ENCODE measurements at regions not wholly inside any gene's neighbourhood (a gene's known extent, or its start where the extent isn't known, plus 50 kb on each side); places are given as distances from the start of the nearest gene placed in this dataset.

DNA sequence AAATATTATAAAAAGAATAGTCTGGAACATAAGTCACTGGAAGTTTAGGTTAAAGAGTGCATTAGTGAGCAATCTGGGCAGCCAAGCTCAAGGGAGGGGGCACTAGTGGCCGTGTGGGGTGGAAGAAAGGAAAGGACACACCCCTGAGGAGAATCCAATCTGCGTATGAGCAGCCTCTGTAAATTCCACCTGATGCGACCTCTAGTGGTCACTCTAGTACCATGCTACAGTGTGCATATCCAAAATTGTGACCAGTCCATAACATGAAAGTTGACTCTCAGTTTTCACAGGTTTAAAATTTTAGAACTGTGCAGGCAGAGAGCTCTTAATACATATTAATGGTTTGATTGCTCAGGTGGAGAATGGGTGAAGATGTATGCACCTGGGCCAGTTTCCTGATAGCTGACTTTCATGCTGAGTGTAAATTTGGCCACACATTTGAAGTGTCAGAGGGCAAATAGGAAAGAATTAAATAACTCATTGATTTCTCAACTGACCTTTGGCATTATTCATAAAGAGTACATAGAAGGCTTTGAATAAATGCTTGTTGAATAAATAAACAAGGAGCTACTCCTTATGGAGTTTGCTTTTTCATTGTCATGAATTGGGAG is 105.9 kb upstream of the C21orf91 start:
- Histone ChIP-seq H3K27me3 (no peaks in the 10 kb centered on the region), H3K9me3 (no peaks in the 10 kb centered on the region), H3K4me3 (ENCODE audit: low read depth in 1 of 2, low read length in 1 of 2) (no peak overlapping the region), H3K27ac (no peak overlapping the region), H3K36me3 (no peaks in the 10 kb centered on the region), H3K4me1 (ENCODE audit: control insufficient read depth in 1 of 2, insufficient read depth in 1 of 2, low read depth in 1 of 2, low read length in 1 of 2) (no peaks in the 10 kb centered on the region)
- TF ChIP-seq, protein P1, sequence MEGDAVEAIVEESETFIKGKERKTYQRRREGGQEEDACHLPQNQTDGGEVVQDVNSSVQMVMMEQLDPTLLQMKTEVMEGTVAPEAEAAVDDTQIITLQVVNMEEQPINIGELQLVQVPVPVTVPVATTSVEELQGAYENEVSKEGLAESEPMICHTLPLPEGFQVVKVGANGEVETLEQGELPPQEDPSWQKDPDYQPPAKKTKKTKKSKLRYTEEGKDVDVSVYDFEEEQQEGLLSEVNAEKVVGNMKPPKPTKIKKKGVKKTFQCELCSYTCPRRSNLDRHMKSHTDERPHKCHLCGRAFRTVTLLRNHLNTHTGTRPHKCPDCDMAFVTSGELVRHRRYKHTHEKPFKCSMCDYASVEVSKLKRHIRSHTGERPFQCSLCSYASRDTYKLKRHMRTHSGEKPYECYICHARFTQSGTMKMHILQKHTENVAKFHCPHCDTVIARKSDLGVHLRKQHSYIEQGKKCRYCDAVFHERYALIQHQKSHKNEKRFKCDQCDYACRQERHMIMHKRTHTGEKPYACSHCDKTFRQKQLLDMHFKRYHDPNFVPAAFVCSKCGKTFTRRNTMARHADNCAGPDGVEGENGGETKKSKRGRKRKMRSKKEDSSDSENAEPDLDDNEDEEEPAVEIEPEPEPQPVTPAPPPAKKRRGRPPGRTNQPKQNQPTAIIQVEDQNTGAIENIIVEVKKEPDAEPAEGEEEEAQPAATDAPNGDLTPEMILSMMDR (IDR thresholded peaks at IDR 0.05): peak; percentile 76

DNA sequence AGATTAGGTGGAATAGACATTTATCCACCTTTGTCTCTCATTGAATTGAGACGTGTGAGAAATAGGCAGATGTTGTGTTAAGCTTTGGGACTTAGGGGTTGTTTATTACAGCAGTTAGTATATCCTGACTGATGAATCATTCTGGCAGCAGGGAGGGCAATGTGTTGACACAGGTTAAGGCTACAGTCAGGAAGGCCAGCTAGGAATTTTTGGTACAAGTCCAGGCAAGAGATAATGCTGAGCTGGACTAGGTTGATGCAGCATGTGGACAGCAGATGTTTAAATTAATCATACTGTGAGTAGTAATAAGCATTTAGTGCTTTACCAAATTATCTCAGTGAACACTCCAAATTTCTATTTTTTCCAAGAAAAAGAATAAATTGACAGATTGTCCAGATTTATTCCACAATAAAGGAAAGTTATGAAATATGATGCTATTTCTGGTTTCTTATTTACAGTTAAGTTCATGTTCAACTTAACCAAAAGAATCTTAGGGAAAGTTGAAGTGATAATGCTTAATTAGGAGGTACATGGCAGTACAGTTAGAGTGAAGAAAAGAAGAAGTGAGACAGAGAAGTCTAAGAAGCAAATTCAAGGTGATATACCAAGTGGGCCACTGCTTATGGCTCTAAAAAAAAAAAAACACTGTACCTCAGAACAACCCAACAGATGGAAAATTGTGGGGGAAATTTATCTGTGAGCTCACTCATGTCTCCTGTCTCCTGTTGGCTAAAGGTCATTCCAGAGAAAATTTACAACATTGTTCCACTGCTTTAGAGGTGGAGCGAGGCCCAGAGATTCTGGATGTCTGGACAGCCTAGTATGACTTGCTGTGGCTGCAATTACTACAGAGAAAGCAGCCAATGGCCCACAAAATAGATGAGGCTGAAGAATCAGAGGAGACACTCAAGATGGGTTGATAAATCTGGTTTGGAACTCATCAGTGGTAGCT is 102.7 kb upstream of the C21orf91 start:
- Histone ChIP-seq H3K4me1 (ENCODE audit: control insufficient read depth in 1 of 2, insufficient read depth in 1 of 2, low read depth in 1 of 2, low read length in 1 of 2) (no peaks in the 10 kb centered on the region), H3K27me3 (no peaks in the 10 kb centered on the region), H3K27ac (no peak overlapping the region), H3K9me3 (no peaks in the 10 kb centered on the region), H3K36me3 (no peaks in the 10 kb centered on the region), H3K4me3 (ENCODE audit: low read depth in 1 of 2, low read length in 1 of 2) (no peak overlapping the region)
- TF ChIP-seq, protein P1 (IDR thresholded peaks at IDR 0.05): no peak

DNA sequence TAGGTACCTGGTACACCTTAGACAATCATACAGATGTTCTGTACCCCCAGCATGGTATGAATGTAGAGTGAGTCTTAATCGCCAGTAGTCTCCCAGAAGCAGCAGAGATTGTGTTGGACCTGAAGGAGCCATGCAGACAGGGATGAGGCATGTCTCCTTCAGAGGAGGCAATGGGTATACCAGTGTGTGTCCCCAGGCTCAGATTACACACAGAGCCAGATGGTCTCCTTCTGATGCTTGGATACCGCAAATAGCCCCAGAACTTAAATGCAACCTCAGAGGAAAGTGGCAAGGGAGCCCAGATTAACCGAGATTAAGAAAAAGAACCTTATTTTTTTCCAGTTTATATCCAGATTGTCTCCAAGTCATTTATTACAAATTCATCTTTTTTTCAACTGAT is 96.8 kb upstream of the C21orf91 start:
- H3K9me3 ChIP-seq: no peaks in the 10 kb centered on the region
- H3K27me3 ChIP-seq: no peaks in the 10 kb centered on the region
- no peak overlapping the region for H3K4me3 ChIP-seq (ENCODE audit: low read depth in 1 of 2, low read length in 1 of 2)
- H3K4me1 ChIP-seq (ENCODE audit: control insufficient read depth in 1 of 2, insufficient read depth in 1 of 2, low read depth in 1 of 2, low read length in 1 of 2): no peaks in the 10 kb centered on the region
- H3K27ac ChIP-seq: no peak overlapping the region
- TF ChIP-seq, protein P1 (IDR thresholded peaks at IDR 0.05): no peak
- H3K36me3 ChIP-seq: no peaks in the 10 kb centered on the region

DNA sequence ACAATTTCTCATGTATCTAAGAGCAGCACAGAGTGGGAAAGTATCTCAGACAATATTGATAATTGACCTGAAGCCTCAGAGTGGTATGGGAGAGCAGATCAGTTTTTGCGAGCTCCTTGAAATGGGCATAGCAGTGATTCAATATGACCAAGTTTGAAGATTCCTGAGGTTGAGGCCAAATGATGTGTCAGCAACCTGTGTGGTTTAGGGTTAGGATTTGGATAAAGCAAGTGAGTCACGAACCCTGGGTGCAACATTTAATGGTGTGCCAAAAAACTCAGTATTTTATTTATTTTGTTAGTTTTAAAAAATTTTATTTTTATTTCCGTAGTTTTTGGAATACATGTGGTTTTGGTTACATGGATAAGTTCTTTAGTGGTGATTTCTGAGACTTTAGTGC is 92.5 kb upstream of the C21orf91 start:
- H3K4me1 ChIP-seq (ENCODE audit: control insufficient read depth in 1 of 2, insufficient read depth in 1 of 2, low read depth in 1 of 2, low read length in 1 of 2): no peaks in the 10 kb centered on the region
- no peaks in the 10 kb centered on the region for H3K27me3 ChIP-seq
- no peak overlapping the region for H3K4me3 ChIP-seq (ENCODE audit: low read depth in 1 of 2, low read length in 1 of 2)
- no peak overlapping the region for H3K27ac ChIP-seq
- H3K36me3 ChIP-seq: no peaks in the 10 kb centered on the region
- TF ChIP-seq, protein P1 (IDR thresholded peaks at IDR 0.05): no peak
- no peaks in the 10 kb centered on the region for H3K9me3 ChIP-seq

DNA sequence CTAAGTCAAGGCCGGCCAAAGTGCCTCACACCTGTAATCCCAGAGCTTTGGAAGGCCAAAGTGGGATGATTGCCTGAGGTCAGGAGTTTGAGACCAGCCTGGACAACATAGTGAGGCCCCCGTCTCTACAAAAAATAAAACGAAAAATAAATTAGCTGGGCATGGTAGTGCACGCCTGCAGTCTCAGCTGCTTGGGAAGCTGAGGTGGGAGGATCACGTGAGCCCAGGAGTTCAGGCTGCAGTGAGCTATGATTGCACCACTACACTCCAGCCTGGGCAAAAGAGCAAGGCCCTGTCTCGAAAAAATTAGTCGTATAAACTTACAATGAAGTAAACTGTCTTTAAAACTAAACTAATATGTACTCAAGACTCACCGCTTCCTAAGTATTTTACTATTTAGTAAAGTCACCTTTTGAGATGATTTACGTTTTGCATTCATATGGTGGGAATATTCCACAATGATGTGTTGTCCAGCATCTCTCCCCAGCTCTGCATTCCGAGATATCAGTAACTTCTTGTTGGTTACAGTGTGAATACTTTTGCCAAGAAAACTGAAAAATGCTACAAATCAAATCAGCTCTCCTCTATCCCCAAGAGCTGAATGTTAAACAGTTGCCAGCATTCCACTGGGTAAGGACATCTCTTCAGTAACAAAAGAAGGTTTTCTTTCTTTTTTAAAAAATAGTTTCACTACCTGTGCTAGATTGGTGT is 84.9 kb upstream of the C21orf91 start:
- no peaks in the 10 kb centered on the region for H3K4me1 ChIP-seq (ENCODE audit: control insufficient read depth in 1 of 2, insufficient read depth in 1 of 2, low read depth in 1 of 2, low read length in 1 of 2)
- no peaks in the 10 kb centered on the region for H3K9me3 ChIP-seq
- H3K4me3 ChIP-seq (ENCODE audit: low read depth in 1 of 2, low read length in 1 of 2): no peak overlapping the region
- TF ChIP-seq, protein P1 (IDR thresholded peaks at IDR 0.05): no peak
- H3K27me3 ChIP-seq: no peaks in the 10 kb centered on the region
- H3K36me3 ChIP-seq: no peaks in the 10 kb centered on the region
- no peak overlapping the region for H3K27ac ChIP-seq
